IMR-90 (cell line): ENCODE measurements at regions not wholly inside any gene's neighbourhood (a gene's known extent, or its start where the extent isn't known, plus 50 kb on each side); places are given as distances from the start of the nearest gene placed in this dataset.

Experiments
- ATAC-seq: fragments of 200-7000 bp; cut with Tn5 transposase; 2 replicates; pipeline ENCODE4 v1.9.1; 2020; ENCODE audit warnings: low read depth, mild to moderate bottlenecking, moderate library complexity
- BruUV-seq: library from RNA; stranded (reverse); fragments of 400-500 nt; replicated peaks from 2 replicates; lab custom pipeline; 2021; lab: Mats Ljungman, UMichigan
- CTCF ChIA-PET: fragments of 300-600 bp; formaldehyde crosslinking; extraction: SDS; loops from one replicate; lab custom pipeline; 2021; ENCODE audit warnings: antibody characterized with exemption; lab: Yijun Ruan, JAX
- POLR2A ChIA-PET: fragments of 300-600 bp; sonication (Branson Sonifier 250); formaldehyde crosslinking; loops from one replicate; lab custom pipeline; 2022; ENCODE audit warnings: antibody characterized with exemption; ENCODE audit not compliant: unreplicated experiment; lab: Charles Lee
- DNase-seq: peaks from one replicate; pipeline ENCODE4 v3.0.0; 2013
- H2AFZ ChIP-seq: replicated peaks from 2 replicates; pipeline ENCODE3; 2013; ENCODE audit warnings: low read length, mild to moderate bottlenecking; ENCODE audit not compliant: poor library complexity
- H2AK5ac ChIP-seq: 2 replicates; pipeline ENCODE4 v1.6.1; 2013; ENCODE audit warnings: low read depth, low read length, inconsistent platforms
- H2AK9ac ChIP-seq: replicated peaks from 2 replicates; pipeline ENCODE3; 2013; ENCODE audit warnings: mild to moderate bottlenecking, low read depth, low read length, moderate library complexity; ENCODE audit not compliant: poor library complexity
- H2BK120ac ChIP-seq: 2 replicates; pipeline ENCODE4 v1.6.1; 2013; ENCODE audit warnings: low read depth, low read length, inconsistent platforms
- H2BK15ac ChIP-seq: 3 replicates; pipeline ENCODE4 v1.6.1; 2013; ENCODE audit warnings: low read depth, low read length, inconsistent platforms
- H2BK20ac ChIP-seq: 2 replicates; pipeline ENCODE4 v1.6.1; 2013; ENCODE audit warnings: low read depth, mild to moderate bottlenecking, inconsistent platforms, low read length, moderate library complexity
- H2BK5ac ChIP-seq: 2 replicates; pipeline ENCODE4 v1.6.1; 2013; ENCODE audit warnings: mild to moderate bottlenecking, low read depth, low read length, inconsistent platforms; ENCODE audit not compliant: poor library complexity, severe bottlenecking
- H3K14ac ChIP-seq: replicated peaks from 2 replicates; pipeline ENCODE4 v1.6.1; 2013; ENCODE audit warnings: low read depth, low read length, inconsistent platforms
- H3K18ac ChIP-seq: 2 replicates; pipeline ENCODE4 v1.6.1; 2013; ENCODE audit warnings: low read depth, low read length, control low read depth
- H3K23ac ChIP-seq: 2 replicates; pipeline ENCODE4 v1.6.1; 2013; ENCODE audit warnings: low read depth, low read length, inconsistent platforms
- H3K27ac ChIP-seq: 2 replicates; pipeline ENCODE4 v1.5.1; 2013; ENCODE audit warnings: mild to moderate bottlenecking, control low read depth, low read length; ENCODE audit not compliant: insufficient read depth
- H3K27me3 ChIP-seq: 2 replicates; pipeline ENCODE4 v1.6.1; 2013; ENCODE audit warnings: low read length; ENCODE audit not compliant: control insufficient read depth, insufficient read depth
- H3K36me3 ChIP-seq: 2 replicates; pipeline ENCODE4 v1.6.1; 2013; ENCODE audit warnings: low read length, mixed read lengths; ENCODE audit not compliant: control insufficient read depth, insufficient read depth
- H3K4ac ChIP-seq: 2 replicates; pipeline ENCODE4 v1.6.1; 2013; ENCODE audit warnings: low read depth, low read length, inconsistent platforms
- H3K4me1 ChIP-seq: 2 replicates; pipeline ENCODE4 v1.6.1; 2013; ENCODE audit warnings: low read length, mixed read lengths; ENCODE audit not compliant: control insufficient read depth, insufficient read depth
- H3K4me2 ChIP-seq: 2 replicates; pipeline ENCODE4 v1.6.1; 2013; ENCODE audit warnings: low read depth, mild to moderate bottlenecking, control low read depth, low read length, moderate library complexity
- H3K4me3 ChIP-seq: 2 replicates; pipeline ENCODE4 v1.5.1; 2013; ENCODE audit warnings: low read depth, mild to moderate bottlenecking, control low read depth, low read length, moderate library complexity; ENCODE audit not compliant: insufficient read depth
- H3K56ac ChIP-seq: 2 replicates; pipeline ENCODE4 v1.6.1; 2013; ENCODE audit warnings: low read length, inconsistent platforms; ENCODE audit not compliant: insufficient read depth; ENCODE audit errors: extremely low read depth
- H3K79me1 ChIP-seq, 2 experiments: 2 replicates each; pipeline ENCODE4 v1.6.1; 2013; ENCODE audit warnings: low read length in 2 of 2, inconsistent platforms in 1 of 2, low read depth in 1 of 2
- H3K9ac ChIP-seq: 2 replicates; pipeline ENCODE4 v1.6.1; 2013; ENCODE audit warnings: low read depth, low read length, control low read depth
- H3K9me1 ChIP-seq: 2 replicates; pipeline ENCODE4 v1.6.1; 2013; ENCODE audit warnings: low read length, inconsistent platforms; ENCODE audit not compliant: insufficient read depth
- H3K9me3 ChIP-seq: 2 replicates; pipeline ENCODE4 v1.6.1; 2013; ENCODE audit warnings: low read length; ENCODE audit not compliant: control insufficient read depth, insufficient read depth
- H4K20me1 ChIP-seq: 2 replicates; pipeline ENCODE4 v1.6.1; 2013; ENCODE audit warnings: low read length, inconsistent platforms; ENCODE audit not compliant: insufficient read depth
- H4K5ac ChIP-seq: 2 replicates; pipeline ENCODE4 v1.6.1; 2013; ENCODE audit warnings: mild to moderate bottlenecking, low read depth, low read length, control low read depth
- H4K8ac ChIP-seq, 2 experiments: 2 replicates each; pipeline ENCODE4 v1.6.1; 2013; ENCODE audit warnings: low read depth in 2 of 2, low read length in 2 of 2, control low read depth in 1 of 2, inconsistent platforms in 1 of 2
- H4K91ac ChIP-seq: 2 replicates; pipeline ENCODE4 v1.6.1; 2013; ENCODE audit warnings: low read depth, low read length, inconsistent platforms; ENCODE audit not compliant: insufficient read depth
- BHLHE40 ChIP-seq: fragments of 150-350 bp; IDR thresholded peaks from 2 replicates; pipeline ENCODE4 v1.6.1; 2016; ENCODE audit warnings: mild to moderate bottlenecking, low read depth, low read length
- CEBPB ChIP-seq: IDR thresholded peaks from 2 replicates; pipeline ENCODE4 v1.6.1; 2012; ENCODE audit warnings: low read depth, low read length, improper control_type of control experiment
- CHD1 ChIP-seq: IDR thresholded peaks from 2 replicates; pipeline ENCODE4 v1.6.1; 2012; ENCODE audit warnings: low read depth, low read length, improper control_type of control experiment
- CTCF ChIP-seq: conservative IDR thresholded peaks from 2 replicates; pipeline ENCODE4 v1.5.1; 2012; ENCODE audit warnings: mild to moderate bottlenecking, low read depth, low read length, improper control_type of control experiment
- ELK1 ChIP-seq: fragments of 150-350 bp; IDR thresholded peaks from 2 replicates; pipeline ENCODE4 v1.6.1; 2016; ENCODE audit warnings: low read depth, mild to moderate bottlenecking, low read length, moderate library complexity, borderline replicate concordance
- FOS ChIP-seq: fragments of 150-350 bp; IDR thresholded peaks from 2 replicates; pipeline ENCODE4 v1.6.1; 2016; ENCODE audit warnings: low read depth, low read length
- MAFK ChIP-seq: IDR thresholded peaks from 2 replicates; pipeline ENCODE4 v1.6.1; 2012; ENCODE audit warnings: low read depth, low read length, improper control_type of control experiment
- MAZ ChIP-seq: IDR thresholded peaks from 2 replicates; pipeline ENCODE4 v1.6.1; 2012; ENCODE audit warnings: low read depth, mild to moderate bottlenecking, low read length, improper control_type of control experiment, moderate library complexity, borderline replicate concordance
- MXI1 ChIP-seq: IDR thresholded peaks from 2 replicates; pipeline ENCODE4 v1.6.1; 2012; ENCODE audit warnings: low read depth, mild to moderate bottlenecking, low read length, moderate library complexity, borderline replicate concordance
- NFE2L2 ChIP-seq: fragments of 150-350 bp; IDR thresholded peaks from 2 replicates; pipeline ENCODE4 v1.6.1; 2016; ENCODE audit warnings: low read depth, mild to moderate bottlenecking, low read length
- POLR2A ChIP-seq: IDR thresholded peaks from 2 replicates; pipeline ENCODE4 v1.6.1; 2012; ENCODE audit warnings: mild to moderate bottlenecking, low read depth, low read length
- RAD21 ChIP-seq: IDR thresholded peaks from 2 replicates; pipeline ENCODE4 v1.6.1; 2012; ENCODE audit warnings: low read length, improper control_type of control experiment
- RCOR1 ChIP-seq: IDR thresholded peaks from 2 replicates; pipeline ENCODE4 v1.6.1; 2012; ENCODE audit warnings: mild to moderate bottlenecking, low read length, improper control_type of control experiment; ENCODE audit not compliant: insufficient replicate concordance
- RFX5 ChIP-seq: IDR thresholded peaks from 2 replicates; pipeline ENCODE4 v1.8.0; 2012; ENCODE audit warnings: low read depth, mild to moderate bottlenecking, low read length, moderate library complexity
- SMC3 ChIP-seq: fragments of 150-350 bp; IDR thresholded peaks from 2 replicates; pipeline ENCODE4 v1.6.1; 2016; ENCODE audit warnings: low read depth, mild to moderate bottlenecking, antibody characterized with exemption, low read length, moderate library complexity
- USF2 ChIP-seq: fragments of 150-350 bp; IDR thresholded peaks from 2 replicates; pipeline ENCODE4 v1.6.1; 2017; ENCODE audit warnings: mild to moderate bottlenecking, antibody characterized with exemption, low read length, low read depth
- WGBS, 2 experiments: methylation state at CpG; one replicate each; pipeline versions ENCODE4 v1.1.5 to v1.1.7; 2013; ENCODE audit warnings: missing lambda C conversion rate in 2 of 2; ENCODE audit not compliant: insufficient read length in 1 of 2; ENCODE audit errors: extremely low coverage in 2 of 2; 5-methylcytosine and 5-hydroxymethylcytosine counted together
- dilution Hi-C: fragments of 300-500 bp; cut with HindIII; formaldehyde crosslinking; loops from one replicate; pipeline ENCODE4 v1.14.3; 2018; ENCODE audit warnings: low sequenced_read_pairs; ENCODE audit not compliant: unreplicated experiment
- in situ Hi-C: fragments of 300-500 bp; cut with MboI; formaldehyde crosslinking; loops from 3 replicates; pipeline ENCODE4 v1.14.3; 2019; ENCODE audit warnings: low sequenced_read_pairs, inconsistent platforms, mixed read lengths
- intact Hi-C: fragments of 100-400 bp; cut with micrococcal nuclease; formaldehyde crosslinking; loops from 2 replicates; pipeline ENCODE4 v1.10.0; 2022

GRCh38 chr18:58808349-58808748, 56.3 kb upstream of the ZNF532 start:
- Histone ChIP-seq H3K4ac (no peak overlapping the region), H4K91ac (no peak overlapping the region), H2BK5ac (no peak overlapping the region), H3K27me3 (no peaks in the 10 kb centered on the region; the same call in 1 of the 2 replicates), H3K23ac (no peak overlapping the region), H3K27ac (no peak overlapping the region), H4K5ac (no peak overlapping the region), H4K8ac (no peak overlapping the region), H3K4me2 (no peak overlapping the region), H3K9me3 (peaks cover 2% of the 10 kb centered on the region; the same call in 1 of the 2 replicates), H3K4me1 (no peaks in the 10 kb centered on the region; the same call in 1 of the 2 replicates), H3K14ac (no peak overlapping the region), H3K9ac (no peak overlapping the region), H4K20me1 (no peaks in the 10 kb centered on the region), H2AFZ (no peak overlapping the region), H2AK9ac (no peak overlapping the region), H3K9me1 (no peaks in the 10 kb centered on the region), H3K4me3 (no peak overlapping the region), H3K36me3 (no peaks in the 10 kb centered on the region), H3K18ac (no peak overlapping the region), H2BK15ac (no peak overlapping the region; the same call in 2 of the 3 replicates), H2BK20ac (no peak overlapping the region), H3K56ac (no peak overlapping the region), H2BK120ac (no peak overlapping the region), H2AK5ac (no peak overlapping the region), H3K79me1 (no peaks in the 10 kb centered on the region)
- dilution Hi-C loops, result no loop called here
- DNase-seq (no peak), ATAC-seq (no peak)
- TF ChIP-seq RCOR1, result no peak
- TF ChIP-seq MAFK, result no peak
- no peak for TF ChIP-seq CTCF
- no peak for TF ChIP-seq CHD1
- TF ChIP-seq RAD21, result no peak
- TF ChIP-seq BHLHE40, result no peak
- TF ChIP-seq MAZ, result no peak
- no peak for TF ChIP-seq FOS
- no peak for TF ChIP-seq CEBPB
- no peak for TF ChIP-seq USF2
- no peak for TF ChIP-seq RFX5
- TF ChIP-seq MXI1, result no peak
- no peak for TF ChIP-seq NFE2L2
- TF ChIP-seq POLR2A, result no peak
- TF ChIP-seq ELK1, result no peak
- TF ChIP-seq SMC3, result no peak
- no CpG with 5 or more reads among the region's 10 CpGs for WGBS, 2 experiments
- intact Hi-C loops, result no loop called here
- in situ Hi-C loops, result no loop called here
- POLR2A ChIA-PET, result no interaction called here
- no TSS peak for BruUV-seq
- CTCF ChIA-PET, result no interaction called here
